Superior temporal gyrus (tissue), 1 donor: ENCODE measurements at regions not wholly inside any gene's neighbourhood (a gene's known extent, or its start where the extent isn't known, plus 50 kb on each side); places are given as distances from the start of the nearest gene placed in this dataset.

Experiments used
- DNase-seq: peaks from one replicate; pipeline ENCODE4 v3.0.0-alpha.2; 2016; ENCODE audit errors: extremely low spot score

GRCh38 chr7:23973264-23973663 lies 263.2 kb downstream of the STK31 start:
- no peak for DNase-seq

- no peak for DNase-seq
Observed at GRCh38 chr7:23980081-23980480, 270.1 kb downstream of the STK31 start.

- no peak for DNase-seq
Observed at GRCh38 chr7:23981314-23981713, 271.3 kb downstream of the STK31 start.

GRCh38 chr7:23981758-23982157 lies 271.7 kb downstream of the STK31 start:
- no peak for DNase-seq

GRCh38 chr7:24005517-24005916 lies 278.5 kb upstream of the NPY start:
- DNase-seq: no peak

GRCh38 chr7:24010495-24010894 lies 273.5 kb upstream of the NPY start:
- no peak for DNase-seq

- DNase-seq: no peak
Observed at GRCh38 chr7:24017519-24017918, 266.5 kb upstream of the NPY start.

GRCh38 chr7:24018331-24018730 lies 265.7 kb upstream of the NPY start:
- DNase-seq: no peak

- no peak for DNase-seq
Observed at GRCh38 chr7:24019841-24020240, 264.1 kb upstream of the NPY start.

GRCh38 chr7:24024276-24025068 lies 259.5 kb upstream of the NPY start:
- no peak for DNase-seq

GRCh38 chr7:24025094-24025493 lies 258.9 kb upstream of the NPY start:
- no peak for DNase-seq

GRCh38 chr7:24025765-24026164 lies 258.2 kb upstream of the NPY start:
- no peak for DNase-seq

GRCh38 chr7:24026351-24026750 lies 257.6 kb upstream of the NPY start:
- no peak for DNase-seq

GRCh38 chr7:24029068-24029467 lies 254.9 kb upstream of the NPY start:
- no peak for DNase-seq

GRCh38 chr7:24034251-24034650 lies 249.7 kb upstream of the NPY start:
- no peak for DNase-seq

- no peak for DNase-seq
Observed at GRCh38 chr7:24035366-24036032, 248.5 kb upstream of the NPY start.

- DNase-seq: no peak
Observed at GRCh38 chr7:24036033-24036412, 248.0 kb upstream of the NPY start.

- DNase-seq: peak; percentile 15
Observed at GRCh38 chr7:24038993-24039392, 245.0 kb upstream of the NPY start.

GRCh38 chr7:24039991-24040624 lies 243.9 kb upstream of the NPY start:
- no peak for DNase-seq

GRCh38 chr7:24042028-24042427 lies 242.0 kb upstream of the NPY start:
- DNase-seq: no peak

GRCh38 chr7:24049296-24049695 lies 234.7 kb upstream of the NPY start:
- no peak for DNase-seq

- no peak for DNase-seq
Observed at GRCh38 chr7:24050991-24051560, 232.9 kb upstream of the NPY start.

- no peak for DNase-seq
Observed at GRCh38 chr7:24051651-24052050, 232.3 kb upstream of the NPY start.
